Skin of body (tissue), 1 donor: ENCODE measurements at regions not wholly inside any gene's neighbourhood (a gene's known extent, or its start where the extent isn't known, plus 50 kb on each side); places are given as distances from the start of the nearest gene placed in this dataset.

Source experiments
- DNase-seq: peaks from one replicate; lab custom pipeline; 2025; lab: John Stamatoyannopoulos, UW

- no peak for DNase-seq
Measured at GRCh38 chr4:54359919-54360650, 131.0 kb downstream of the PDGFRA start.

DNA sequence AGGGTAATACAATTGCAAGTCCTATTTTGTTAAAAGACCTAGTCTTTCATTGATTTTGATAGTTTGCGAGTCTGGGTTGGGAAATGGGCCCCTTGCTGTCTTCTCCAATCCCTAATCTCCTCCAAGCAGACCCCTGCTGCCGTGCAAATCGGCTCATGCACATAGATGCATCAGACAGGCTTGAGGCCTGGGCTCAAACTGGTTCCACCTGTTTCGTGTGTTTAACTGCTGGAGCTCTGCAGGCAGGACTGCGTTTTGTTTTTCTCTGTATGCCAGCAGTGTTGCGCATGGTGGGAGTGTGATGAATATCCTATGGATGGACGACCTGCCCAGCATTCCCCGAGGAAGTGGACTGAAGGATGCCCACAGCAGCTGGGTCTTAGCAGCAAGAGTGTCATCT, 133.9 kb downstream of the PDGFRA start:
- DNase-seq = no peak

GRCh38 chr4:54365691-54366090, 136.6 kb downstream of the PDGFRA start:
- no peak for DNase-seq

- DNase-seq = no peak
Measured at GRCh38 chr4:54367059-54367458, 138.0 kb downstream of the PDGFRA start.

DNA sequence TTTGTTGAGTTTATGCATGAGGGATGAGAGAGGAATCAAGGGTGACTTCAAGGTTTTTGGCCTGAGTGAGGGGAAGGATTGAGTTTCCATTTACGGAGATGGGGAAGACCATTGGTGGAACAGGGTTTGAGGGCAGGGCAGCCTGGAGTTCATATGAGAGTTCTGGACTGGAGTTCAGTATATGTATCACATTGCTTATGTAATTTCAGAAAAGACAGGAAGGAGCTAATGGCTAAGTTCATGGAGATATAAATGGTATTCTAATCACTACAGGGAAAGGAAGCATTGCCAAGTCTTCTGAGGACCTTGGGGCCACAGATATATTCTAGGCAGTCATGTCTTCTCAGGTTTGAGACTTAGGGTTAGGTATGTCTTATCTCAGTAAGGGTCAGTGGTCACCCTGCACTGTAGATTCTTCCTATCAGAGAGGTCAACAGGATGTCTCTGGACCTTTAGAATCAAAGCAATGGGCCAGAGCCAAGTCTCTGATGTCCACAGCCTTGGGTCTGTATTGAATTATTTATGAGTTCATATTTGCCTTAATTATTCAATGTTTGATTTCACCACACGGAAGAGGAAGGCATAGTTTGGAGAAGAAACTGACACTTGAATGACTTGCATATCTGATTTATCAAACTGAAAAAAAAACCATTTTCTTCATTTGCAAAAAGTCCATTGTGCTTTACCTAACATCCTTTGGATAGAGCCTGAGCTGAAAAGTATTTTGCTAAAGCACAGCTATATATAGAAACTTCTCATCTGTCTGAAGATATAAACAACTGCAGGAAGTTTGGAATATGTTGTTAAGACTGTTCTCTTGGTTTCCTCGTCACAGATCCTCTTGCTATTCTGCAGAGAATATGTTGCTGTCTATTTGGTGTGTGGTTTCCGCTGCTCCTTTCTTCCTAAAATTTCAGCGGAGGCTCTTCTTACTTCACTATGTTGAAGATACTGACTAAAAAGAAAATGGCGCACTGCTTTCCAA, 139.5 kb downstream of the PDGFRA start:
- no peak for DNase-seq

- DNase-seq = no peak
Measured at GRCh38 chr4:54371173-54371572, 142.1 kb downstream of the PDGFRA start.

DNA sequence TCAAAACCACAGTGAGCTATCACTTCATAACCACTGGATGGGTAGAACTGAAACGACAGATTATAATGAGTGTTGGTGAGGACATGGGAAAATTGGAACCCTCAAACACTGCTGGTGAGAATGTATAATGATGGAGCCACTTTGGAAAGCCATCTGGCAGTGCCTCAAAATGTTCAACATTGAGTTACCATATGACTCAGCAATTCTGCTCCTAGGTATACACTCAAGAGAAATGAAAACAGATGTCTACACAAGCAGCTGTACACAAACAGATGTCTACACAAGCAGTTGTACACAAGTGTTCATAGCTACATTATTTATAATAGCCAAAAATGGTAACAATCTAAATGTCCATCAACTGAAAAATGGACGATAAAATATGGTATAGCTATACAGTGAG, 143.9 kb downstream of the PDGFRA start:
- DNase-seq = no peak

GRCh38 chr4:54373718-54374210, 144.7 kb downstream of the PDGFRA start:
- no peak for DNase-seq

DNA sequence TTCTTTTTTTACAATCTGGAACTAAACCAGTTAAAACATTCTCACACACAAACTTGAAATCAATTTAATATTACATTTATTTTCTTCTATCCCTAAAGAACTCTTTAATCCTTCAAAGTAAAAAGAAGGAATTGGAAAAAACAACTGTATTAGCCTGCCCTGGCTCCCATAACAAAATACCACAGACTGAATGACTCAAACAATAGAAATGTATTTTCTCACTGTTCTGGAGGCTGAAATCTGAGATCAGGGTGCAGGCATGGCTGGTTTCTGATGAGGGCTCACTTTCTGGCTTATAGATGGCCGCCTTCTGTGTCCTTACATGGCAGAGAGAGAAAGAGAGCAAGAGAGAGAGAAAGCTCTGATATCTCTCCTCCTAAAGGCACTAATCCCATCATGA, 149.4 kb downstream of the PDGFRA start:
- DNase-seq = no peak

DNA sequence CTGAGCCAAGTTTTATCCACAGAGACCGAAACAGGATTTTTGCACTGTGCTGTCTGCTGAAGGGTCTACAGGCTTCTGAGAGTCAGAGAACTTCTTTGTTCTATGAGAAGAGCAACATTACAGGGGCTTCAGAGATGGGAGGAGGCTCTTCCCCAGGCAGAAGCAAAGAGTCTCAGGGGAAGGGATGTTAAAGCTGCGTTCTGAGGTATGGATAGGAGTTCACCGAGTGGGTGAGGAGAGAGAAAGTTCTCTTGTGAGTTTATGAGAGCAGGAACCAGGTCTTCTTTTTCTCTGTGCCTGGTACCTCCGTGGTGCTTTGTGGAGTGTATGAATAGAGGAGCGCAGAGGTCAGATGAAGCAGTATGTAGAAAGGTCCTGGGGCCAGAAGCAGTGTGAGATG, 155.1 kb downstream of the PDGFRA start:
- DNase-seq = no peak

DNA sequence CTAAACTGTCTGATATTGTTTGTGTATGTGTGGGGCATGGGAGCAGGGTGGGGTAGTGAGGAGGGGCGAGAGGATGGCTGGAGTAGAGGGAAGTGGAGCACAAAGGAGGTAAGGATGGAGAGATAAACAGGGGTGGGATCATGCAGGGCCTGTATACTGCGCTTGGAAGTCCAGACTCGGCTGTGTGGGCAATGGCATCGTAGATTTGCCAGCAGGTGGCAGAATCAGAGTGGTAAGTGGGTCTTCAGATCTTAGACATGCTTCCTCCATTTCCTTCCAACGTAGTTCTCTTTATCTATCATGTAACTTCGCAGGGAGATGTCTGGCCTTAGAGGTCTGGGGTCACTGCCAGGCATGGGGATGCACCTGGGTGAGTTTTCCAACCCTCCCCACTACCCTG, 155.5 kb downstream of the PDGFRA start:
- DNase-seq = no peak

GRCh38 chr4:54386042-54386669, 157.1 kb downstream of the PDGFRA start:
- no peak for DNase-seq

GRCh38 chr4:54386693-54387092, 157.6 kb downstream of the PDGFRA start:
- DNase-seq = no peak

DNA sequence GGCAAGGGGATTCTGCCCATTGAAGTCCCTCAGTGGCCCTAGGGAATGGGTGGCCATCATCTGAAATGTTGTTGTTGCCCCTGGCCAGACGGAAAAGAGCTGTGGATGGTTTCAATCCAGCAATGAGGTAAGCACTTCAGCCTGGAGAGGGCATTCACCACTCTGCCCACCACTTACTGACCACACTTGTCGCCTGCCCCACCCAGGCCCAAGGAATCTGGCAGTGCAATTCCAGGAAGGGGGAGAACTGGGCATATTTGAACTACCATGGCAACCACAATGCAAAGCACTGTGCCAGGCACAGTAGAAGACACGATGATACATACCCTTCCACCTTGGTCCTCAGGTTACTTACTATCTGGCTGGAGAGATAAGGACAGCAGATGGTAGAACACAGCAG, 161.6 kb downstream of the PDGFRA start:
- DNase-seq = no peak

- peak; percentile 41 for DNase-seq
Measured at GRCh38 chr4:54391104-54391503, 162.0 kb downstream of the PDGFRA start.

GRCh38 chr4:54392479-54392878, 163.4 kb downstream of the PDGFRA start:
- DNase-seq = no peak

GRCh38 chr4:54393243-54393642, 164.2 kb downstream of the PDGFRA start:
- DNase-seq = no peak

DNA sequence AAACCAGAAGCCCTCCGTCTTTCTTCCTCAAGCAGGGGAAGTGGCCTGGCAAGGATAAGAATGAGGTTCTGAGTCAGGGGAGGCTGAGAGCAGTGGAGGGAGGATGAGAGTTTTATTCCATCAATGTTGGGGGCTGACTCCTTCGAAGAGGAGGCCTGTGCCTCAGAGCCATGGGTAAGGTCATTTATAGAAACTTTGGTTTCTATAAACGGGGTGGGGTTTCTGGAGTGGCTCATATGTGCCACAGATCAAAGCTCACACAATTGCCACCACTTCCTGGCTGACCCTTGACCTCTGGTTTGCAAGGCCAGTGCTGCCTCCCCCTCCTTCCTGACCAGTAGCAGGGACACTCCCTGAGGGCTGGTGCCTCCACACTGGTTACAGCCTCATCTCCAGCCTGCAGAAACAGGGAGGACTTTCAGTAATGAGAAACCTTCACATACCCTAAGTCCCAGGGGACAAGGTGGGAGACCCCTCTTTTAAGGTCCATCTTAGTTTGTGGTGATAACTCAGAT, 166.0 kb downstream of the PDGFRA start:
- no peak for DNase-seq

DNA sequence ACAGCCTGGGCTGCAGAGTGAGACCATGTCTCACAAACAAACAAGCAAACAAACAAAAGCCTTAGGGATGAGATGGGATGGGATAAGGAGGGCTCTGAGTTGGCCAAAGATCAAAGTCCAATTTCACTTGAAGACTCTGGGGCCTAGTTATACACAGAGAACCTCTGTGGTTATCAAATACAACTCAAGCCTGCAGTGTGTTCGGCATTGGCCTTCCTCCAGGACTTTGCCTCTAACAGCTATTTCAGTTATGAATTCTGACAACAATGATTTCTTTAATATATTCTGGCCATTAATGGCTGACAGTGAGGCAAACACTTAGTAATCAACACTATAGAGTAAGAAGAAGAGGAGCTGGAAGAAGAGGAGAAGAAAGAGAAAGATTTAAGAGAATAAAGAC, 171.1 kb downstream of the PDGFRA start:
- DNase-seq = no peak

GRCh38 chr4:54400802-54401201, 171.7 kb downstream of the PDGFRA start:
- no peak for DNase-seq

DNA sequence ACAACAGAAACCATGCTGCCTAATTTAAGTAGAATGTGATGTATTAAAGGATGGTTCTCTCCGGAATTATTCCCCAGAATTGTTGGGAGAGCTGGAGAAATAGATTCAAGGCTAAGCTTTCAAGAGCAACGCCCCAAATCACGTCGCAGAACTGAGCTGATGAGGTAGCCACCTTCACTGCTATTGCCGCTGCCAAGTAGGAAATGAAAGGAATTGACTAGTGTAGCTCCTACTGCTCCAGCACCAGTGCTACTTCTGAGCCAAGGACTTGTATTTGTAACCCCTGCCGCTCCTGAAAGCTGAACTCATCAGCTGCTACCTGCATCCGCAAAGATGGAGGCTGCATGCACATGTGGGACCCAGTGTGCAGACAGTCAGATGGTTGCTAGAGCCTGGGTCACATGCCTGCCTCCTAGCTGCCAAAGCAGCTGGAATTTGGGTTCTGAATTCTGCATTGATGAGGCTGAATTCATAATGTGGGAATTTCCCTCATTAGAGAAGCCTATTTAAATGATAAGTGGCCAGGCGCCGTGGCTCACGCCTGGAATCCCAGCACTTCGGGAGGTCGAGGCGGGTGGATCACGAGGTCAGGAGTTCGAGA, 173.9 kb downstream of the PDGFRA start:
- DNase-seq = no peak
